GM23338 (cell line): ENCODE measurements at regions not wholly inside any gene's neighbourhood (a gene's known extent, or its start where the extent isn't known, plus 50 kb on each side); places are given as distances from the start of the nearest gene placed in this dataset.
A peak's percentile ranks its signal among the peaks of the same experiment; 100 is the strongest.

Experiments used
- ATAC-seq: fragments of 200-7000 bp; cut with Tn5 transposase; 3 replicates; pipeline ENCODE4 v1.9.1; 2020
- DNase-seq: peaks from one replicate; pipeline ENCODE4 v3.0.0-alpha.2; 2015; ENCODE audit warnings: low spot score
- H2AFZ ChIP-seq: fragments of 200-600 bp; sonication (generic); 2 replicates; pipeline ENCODE4 v1.8.0; 2016; ENCODE audit warnings: antibody characterized with exemption, mild to moderate bottlenecking, moderate library complexity
- H3F3A ChIP-seq: fragments of 200-600 bp; sonication (generic); replicated peaks from 2 replicates; pipeline ENCODE4 v1.8.0; 2017; ENCODE audit warnings: antibody characterized with exemption, mixed run types, low read depth
- H3K27ac ChIP-seq: fragments of 200-600 bp; sonication (generic); 2 replicates; pipeline ENCODE4 v1.6.1; 2016; ENCODE audit warnings: low read depth
- H3K27me3 ChIP-seq: fragments of 200-600 bp; sonication (generic); 2 replicates; pipeline ENCODE4 v1.8.0; 2016; ENCODE audit warnings: mild to moderate bottlenecking, mixed run types, moderate library complexity; ENCODE audit not compliant: insufficient read depth
- H3K36me3 ChIP-seq: fragments of 200-600 bp; sonication (generic); 2 replicates; pipeline ENCODE4 v1.8.0; 2016; ENCODE audit warnings: mild to moderate bottlenecking; ENCODE audit not compliant: insufficient read depth
- H3K4me1 ChIP-seq: fragments of 200-600 bp; sonication (generic); 2 replicates; pipeline ENCODE4 v1.8.0; 2016; ENCODE audit warnings: mild to moderate bottlenecking, moderate library complexity; ENCODE audit not compliant: insufficient read depth
- H3K4me2 ChIP-seq: fragments of 200-600 bp; sonication (generic); 2 replicates; pipeline ENCODE4 v1.7.1; 2017; ENCODE audit warnings: mixed run types
- H3K4me3 ChIP-seq: fragments of 200-600 bp; sonication (generic); 2 replicates; pipeline ENCODE4 v1.6.1; 2016; ENCODE audit warnings: mixed run types
- H3K79me2 ChIP-seq: fragments of 200-600 bp; sonication (generic); replicated peaks from 2 replicates; pipeline ENCODE4 v1.8.0; 2017; ENCODE audit warnings: mild to moderate bottlenecking; ENCODE audit not compliant: insufficient read depth
- H3K9me2 ChIP-seq: fragments of 200-600 bp; sonication (generic); 2 replicates; pipeline ENCODE4 v1.8.0; 2017; ENCODE audit not compliant: insufficient read depth
- H4K20me1 ChIP-seq: fragments of 200-600 bp; sonication (generic); replicated peaks from 2 replicates; pipeline ENCODE4 v1.8.0; 2017; ENCODE audit warnings: mild to moderate bottlenecking; ENCODE audit not compliant: insufficient read depth
- H3K27ac Mint-ChIP-seq: 2 replicates; pipeline ENCODE4 v1.8.0; 2020; ENCODE audit warnings: inconsistent platforms, mild to moderate bottlenecking, moderate library complexity, mixed read lengths
- H3K27me3 Mint-ChIP-seq: 3 replicates; pipeline ENCODE4 v1.8.0; 2022; ENCODE audit warnings: low read depth, mild to moderate bottlenecking, moderate library complexity, mixed read lengths, inconsistent platforms; ENCODE audit not compliant: insufficient read depth, poor library complexity
- H3K36me3 Mint-ChIP-seq: 3 replicates; pipeline ENCODE4 v1.8.0; 2021; ENCODE audit warnings: low read depth, mild to moderate bottlenecking, inconsistent platforms, moderate library complexity, mixed read lengths
- H3K4me1 Mint-ChIP-seq: 3 replicates; pipeline ENCODE4 v1.8.0; 2020; ENCODE audit warnings: mild to moderate bottlenecking, inconsistent platforms, mixed read lengths
- H3K4me3 Mint-ChIP-seq: 3 replicates; pipeline ENCODE4 v1.8.0; 2021; ENCODE audit warnings: moderate library complexity, mild to moderate bottlenecking, inconsistent platforms, mixed read lengths
- H3K9me3 Mint-ChIP-seq: 3 replicates; pipeline ENCODE4 v1.8.0; 2020; ENCODE audit warnings: moderate library complexity, mild to moderate bottlenecking, inconsistent platforms, mixed read lengths
- CREB1 ChIP-seq: fragments of 250-450 bp; sonication (Bioruptor Pico); IDR thresholded peaks from 2 replicates; pipeline ENCODE4 v1.5.0; 2020; ENCODE audit warnings: low read depth, mild to moderate bottlenecking, moderate library complexity
- ETS1 ChIP-seq: IDR thresholded peaks from 2 replicates; pipeline ENCODE4 v1.6.1; 2016; ENCODE audit warnings: antibody characterized with exemption
- EZH2 ChIP-seq: fragments of 200-600 bp; sonication (generic); IDR thresholded peaks from one replicate; pipeline ENCODE4 v1.8.0; 2017; ENCODE audit warnings: antibody characterized with exemption, mild to moderate bottlenecking, low read depth; ENCODE audit not compliant: unreplicated experiment
- EZH2phosphoT487 ChIP-seq: fragments of 200-600 bp; sonication (generic); IDR thresholded peaks from one replicate; pipeline ENCODE4 v1.8.1; 2018; ENCODE audit warnings: antibody characterized with exemption; ENCODE audit not compliant: unreplicated experiment
- JUNB ChIP-seq: IDR thresholded peaks from one replicate; pipeline ENCODE4 v1.6.1; 2016; ENCODE audit warnings: antibody characterized with exemption; ENCODE audit not compliant: unreplicated experiment
- NANOG ChIP-seq: IDR thresholded peaks from 2 replicates; pipeline ENCODE4 v1.6.1; 2016; ENCODE audit warnings: antibody characterized with exemption, borderline replicate concordance
- POLR2AphosphoS5 ChIP-seq: IDR thresholded peaks from 2 replicates; pipeline ENCODE4 v1.6.1; 2016; ENCODE audit warnings: antibody characterized with exemption, low read depth
- REST ChIP-seq: IDR thresholded peaks from one replicate; pipeline ENCODE4 v1.6.1; 2018; ENCODE audit warnings: antibody characterized with exemption; ENCODE audit not compliant: unreplicated experiment
- STAT1 ChIP-seq: IDR thresholded peaks from one replicate; pipeline ENCODE4 v1.6.1; 2016; ENCODE audit warnings: antibody characterized with exemption; ENCODE audit not compliant: unreplicated experiment
- ZNF114 ChIP-seq: fragments of 250-450 bp; sonication (Bioruptor Pico); IDR thresholded peaks from 2 replicates; pipeline ENCODE4 v1.5.0; 2020; ENCODE audit warnings: mild to moderate bottlenecking, moderate library complexity
- ZNF462 ChIP-seq: fragments of 250-450 bp; sonication (Bioruptor Pico); IDR thresholded peaks from 2 replicates; pipeline ENCODE4 v1.5.0; 2020; ENCODE audit warnings: mild to moderate bottlenecking, moderate library complexity

GRCh38 chr12:59517522-59517921 lies 78.3 kb upstream of the SLC16A7 start:
- no peak overlapping the region for H3K4me2 ChIP-seq
- Mint-ChIP-seq H3K27ac (no peak overlapping the region), H3K36me3 (no peaks in the 10 kb centered on the region), H3K9me3 (no peaks in the 10 kb centered on the region), H3K4me3 (no peak overlapping the region), H3K27me3 (no peaks in the 10 kb centered on the region), H3K4me1 (no peaks in the 10 kb centered on the region)
- H3K4me1 ChIP-seq = no peaks in the 10 kb centered on the region
- no peak for TF ChIP-seq JUNB
- no peaks in the 10 kb centered on the region for H3F3A ChIP-seq
- no peaks in the 10 kb centered on the region for H4K20me1 ChIP-seq
- H3K27me3 ChIP-seq = no peaks in the 10 kb centered on the region
- no peak overlapping the region for H2AFZ ChIP-seq
- H3K27ac ChIP-seq = no peak overlapping the region
- no peaks in the 10 kb centered on the region for H3K9me2 ChIP-seq
- no peaks in the 10 kb centered on the region for H3K36me3 ChIP-seq
- H3K79me2 ChIP-seq = no peaks in the 10 kb centered on the region
- DNase-seq = no peak
- no peak for ATAC-seq
- H3K4me3 ChIP-seq = no peak overlapping the region

- no peaks in the 10 kb centered on the region for H3F3A ChIP-seq
- H4K20me1 ChIP-seq = no peaks in the 10 kb centered on the region
- H3K36me3 ChIP-seq = no peaks in the 10 kb centered on the region
- H3K9me3 Mint-ChIP-seq = no peaks in the 10 kb centered on the region; the same call in 2 of the 3 replicates
- H3K36me3 Mint-ChIP-seq = no peaks in the 10 kb centered on the region
- no peak overlapping the region for H3K4me3 Mint-ChIP-seq
- no peak overlapping the region for H3K27ac ChIP-seq
- H3K4me3 ChIP-seq = no peak overlapping the region
- no peak overlapping the region for H2AFZ ChIP-seq
- no peaks in the 10 kb centered on the region for H3K27me3 Mint-ChIP-seq
- no peaks in the 10 kb centered on the region for H3K9me2 ChIP-seq
- H3K27ac Mint-ChIP-seq = no peak overlapping the region
- peaks cover 14% of the 10 kb centered on the region for H3K4me1 Mint-ChIP-seq
- no peaks in the 10 kb centered on the region for H3K27me3 ChIP-seq
- H3K4me1 ChIP-seq = peaks cover 16% of the 10 kb centered on the region
- no peaks in the 10 kb centered on the region for H3K79me2 ChIP-seq
- no peak for DNase-seq
- no peak for ATAC-seq
- peak overlapping the region; percentile 10; the same call in 1 of the 2 replicates for H3K4me2 ChIP-seq
- TF ChIP-seq STAT1 (no peak), ZNF114 (CRISPR knock-in tag) (no peak), EZH2 (no peak), EZH2phosphoT487 (no peak), ZNF462 (CRISPR knock-in tag) (no peak), REST (no peak), CREB1 (CRISPR knock-in tag) (no peak), JUNB (no peak), ETS1 (no peak), POLR2AphosphoS5 (no peak), NANOG (no peak)
These were observed 94.9 kb upstream of the SLC16A7 start for GRCh38 chr12:59500915-59501314.
